HepG2 (cell line): ENCODE measurements at regions not wholly inside any gene's neighbourhood (a gene's known extent, or its start where the extent isn't known, plus 50 kb on each side); places are given as distances from the start of the nearest gene placed in this dataset.

ENCODE experiments used
- ATAC-seq: fragments of 200-7000 bp; cut with Tn5 transposase; 3 replicates; pipeline ENCODE4 v1.9.1; 2020; ENCODE audit warnings: mild to moderate bottlenecking, moderate library complexity
- BruUV-seq: library from RNA; stranded (reverse); fragments of 400-500 nt; replicated peaks from 2 replicates; lab custom pipeline; 2021; lab: Mats Ljungman, UMichigan
- CTCF ChIA-PET: fragments of 300-600 bp; formaldehyde crosslinking; extraction: SDS; loops from one replicate; lab custom pipeline; 2021; ENCODE audit warnings: low total read pairs, inconsistent platforms, low intra/inter-chr PET ratio; lab: Yijun Ruan, JAX
- POLR2A ChIA-PET: fragments of 350-600 bp; sonication (Branson Sonifier 250); formaldehyde crosslinking; loops from one replicate; lab custom pipeline; 2020; ENCODE audit warnings: antibody characterized with exemption, inconsistent platforms; lab: Yijun Ruan, JAX
- DNase-seq: peaks from one replicate; pipeline ENCODE4 v3.0.0-alpha.2; 2015; ENCODE audit warnings: low spot score
- FAIRE-seq: peaks from 3 replicates; lab custom pipeline; 2011; peaks lifted over from hg19 to GRCh38; lab: Jason Lieb, UNC
- H2AFZ ChIP-seq: one replicate; pipeline ENCODE4 v1.6.1; 2011; ENCODE audit warnings: low read length, inconsistent platforms
- H3K27ac ChIP-seq: fragments of 300-600 bp; 3 replicates; pipeline ENCODE4 v1.8.0; 2011; ENCODE audit warnings: mixed run types, mild to moderate bottlenecking, mixed read lengths, low read length, inconsistent platforms; ENCODE audit not compliant: insufficient read depth; ENCODE audit errors: extremely low read length
- H3K27me3 ChIP-seq, 2 experiments: fragments of 200-600 bp in 1 of 2; 2 replicates in 1 of 2; 3 replicates in 1 of 2; pipeline versions ENCODE4 v1.6.0 to v1.8.0; 2011; ENCODE audit warnings: low read length in 2 of 2, mild to moderate bottlenecking in 2 of 2, moderate library complexity in 2 of 2, inconsistent platforms in 1 of 2; ENCODE audit not compliant: insufficient read depth in 2 of 2, control insufficient read depth in 1 of 2
- H3K36me3 ChIP-seq, 2 experiments: fragments of 200-600 bp in 1 of 2; replicated peaks in 1 of 2; 2 replicates in 1 of 2; 3 replicates in 1 of 2; pipeline versions ENCODE4 v1.5.1 to v1.8.0; 2011; ENCODE audit warnings: low read length in 2 of 2, inconsistent platforms in 1 of 2; ENCODE audit not compliant: insufficient read depth in 2 of 2, control insufficient read depth in 1 of 2
- H3K4me1 ChIP-seq: 2 replicates; pipeline ENCODE4 v1.5.1; 2012; ENCODE audit warnings: low read length, inconsistent platforms; ENCODE audit not compliant: insufficient read depth
- H3K4me2 ChIP-seq: 2 replicates; pipeline ENCODE4 v1.6.0; 2011; ENCODE audit warnings: low read depth, low read length, inconsistent platforms
- H3K4me3 ChIP-seq, 3 experiments: fragments of 200-600 bp in 1 of 3; sonication (generic), shearing (Covaris generic) in 1 of 3; replicated peaks in 1 of 3; 2 replicates each; pipeline ENCODE4 v1.5.1; 2011 to 2016; ENCODE audit warnings: low read length in 3 of 3, inconsistent platforms in 2 of 3, low read depth in 2 of 3, mild to moderate bottlenecking in 2 of 3, control low read depth in 1 of 3, mixed read lengths in 1 of 3; ENCODE audit not compliant: insufficient read depth in 1 of 3
- H3K79me2 ChIP-seq: one replicate; pipeline ENCODE4 v1.6.1; 2011; ENCODE audit warnings: low read length, inconsistent platforms; ENCODE audit not compliant: insufficient read depth
- H3K9ac ChIP-seq: 2 replicates; pipeline ENCODE4 v1.6.0; 2011; ENCODE audit warnings: mild to moderate bottlenecking, low read depth, low read length, inconsistent platforms; ENCODE audit not compliant: insufficient read depth
- H3K9me3 ChIP-seq: 2 replicates; pipeline ENCODE4 v1.5.1; 2012; ENCODE audit warnings: mild to moderate bottlenecking, low read length
- H4K20me1 ChIP-seq: 2 replicates; pipeline ENCODE4 v1.6.0; 2011; ENCODE audit warnings: inconsistent platforms, mild to moderate bottlenecking, low read length, moderate library complexity; ENCODE audit not compliant: insufficient read depth
- CEBPB ChIP-seq: IDR thresholded peaks from 2 replicates; pipeline ENCODE4 v1.6.1; 2011; ENCODE audit warnings: low read depth, low read length, improper control_type of control experiment, borderline replicate concordance
- CREB1 ChIP-seq, 2 experiments: fragments of 450-650 bp in 1 of 2; IDR thresholded peaks; 2 replicates each; pipeline ENCODE4 v1.6.1; 2016 to 2017; ENCODE audit warnings: control low read depth in 1 of 2, mild to moderate bottlenecking in 1 of 2, missing compliant biosample characterization in 1 of 2, missing genetic modification characterization in 1 of 2
- GPBP1L1 ChIP-seq: sonication (generic); formaldehyde crosslinking; IDR thresholded peaks from 2 replicates; pipeline ENCODE4 v1.5.0; 2020; ENCODE audit warnings: mild to moderate bottlenecking, missing genetic modification reagents
- HMG20B ChIP-seq: conservative IDR thresholded peaks from 2 replicates; pipeline ENCODE4 v1.6.1; 2016; ENCODE audit warnings: missing genetic modification reagents, missing compliant biosample characterization
- NR0B2 ChIP-seq: sonication (generic); formaldehyde crosslinking; IDR thresholded peaks from 2 replicates; pipeline ENCODE4 v1.4.0; 2020; ENCODE audit warnings: mild to moderate bottlenecking, missing genetic modification reagents
- PRDM10 ChIP-seq: sonication (generic); formaldehyde crosslinking; IDR thresholded peaks from 2 replicates; pipeline ENCODE4 v1.4.0; 2020; ENCODE audit warnings: low read depth, missing genetic modification reagents
- PRDM15 ChIP-seq: sonication (generic); formaldehyde crosslinking; IDR thresholded peaks from 2 replicates; pipeline ENCODE4 v1.4.0; 2020; ENCODE audit warnings: missing genetic modification reagents
- ZFP36 ChIP-seq: fragments of 150-350 bp; IDR thresholded peaks from 2 replicates; pipeline ENCODE4 v1.6.1; 2018; ENCODE audit warnings: borderline replicate concordance, low read length, low read depth; ENCODE audit not compliant: partially characterized antibody
- ZNF792 ChIP-seq: IDR thresholded peaks from 2 replicates; pipeline ENCODE4 v1.6.1; 2016
- WGBS: methylation state at CpG from one replicate; pipeline ENCODE4 v1.1.6; 2017; ENCODE audit warnings: low lambda C conversion rate; 5-methylcytosine and 5-hydroxymethylcytosine counted together
- in situ Hi-C: cut with HindIII; loops from 2 replicates; pipeline ENCODE4 v1.10.0; 2017; ENCODE audit warnings: low pct_unique_long_range_greater_than_20kb; ENCODE audit not compliant: extremely low pct_ligation_motif_present
- intact Hi-C: fragments of 100-400 bp; cut with micrococcal nuclease; formaldehyde crosslinking; loops from one replicate; pipeline ENCODE4 v1.10.0; 2022; ENCODE audit not compliant: unreplicated experiment

GRCh38 chr6:126919947-126920346 is 198.5 kb upstream of the RSPO3 start:
- Histone ChIP-seq H3K4me2 (no peak overlapping the region), H2AFZ (no peak overlapping the region), H3K9ac (no peak overlapping the region), H3K27me3 (no peaks in the 10 kb centered on the region), H4K20me1 (no peaks in the 10 kb centered on the region), H3K27ac (no peak overlapping the region), H3K9me3 (no peaks in the 10 kb centered on the region), H3K4me1 (no peaks in the 10 kb centered on the region), H3K79me2 (no peaks in the 10 kb centered on the region), H3K4me3 (no peak overlapping the region), H3K36me3 (no peaks in the 10 kb centered on the region)
- in situ Hi-C loops (no loop called here), intact Hi-C loops (no loop called here)
- FAIRE-seq (no peak), ATAC-seq (no peak), DNase-seq (no peak)
- 0% methylated on average over 1 of the region's 1 CpG for WGBS
- BruUV-seq: no TSS peak
- TF ChIP-seq CEBPB (peak; percentile 44; the same call in 1 of the 2 replicates), CREB1 (IDR thresholded peaks at IDR 0.05) (0 out of 2 replicates have a peak, but pooled peaks have one; percentile 5), CREB1 (CRISPR knock-in tag; IDR thresholded peaks at IDR 0.05) (no peak), ZFP36 (no peak)
- ChIA-PET CTCF (no interaction called here), POLR2A (no interaction called here)

GRCh38 chr6:126923807-126924206 is 194.7 kb upstream of the RSPO3 start:
- Histone ChIP-seq H3K9ac (no peak overlapping the region), H3K4me3 (no peak overlapping the region), H3K36me3 (no peaks in the 10 kb centered on the region), H3K4me2 (no peak overlapping the region), H2AFZ (no peak overlapping the region), H3K9me3 (no peaks in the 10 kb centered on the region), H4K20me1 (no peaks in the 10 kb centered on the region), H3K4me1 (no peaks in the 10 kb centered on the region), H3K79me2 (no peaks in the 10 kb centered on the region), H3K27ac (no peak overlapping the region), H3K27me3 (no peaks in the 10 kb centered on the region)
- 0% methylated on average over 2 of the region's 2 CpGs for WGBS
- intact Hi-C loops (no loop called here), in situ Hi-C loops (no loop called here)
- BruUV-seq: no TSS peak
- ChIA-PET CTCF (no interaction called here), POLR2A (no interaction called here)
- FAIRE-seq (no peak), ATAC-seq (no peak), DNase-seq (no peak)
- TF ChIP-seq NR0B2 (CRISPR knock-in tag) (no peak), PRDM15 (CRISPR knock-in tag) (no peak), GPBP1L1 (CRISPR knock-in tag) (no peak), HMG20B (no peak), PRDM10 (CRISPR knock-in tag) (no peak), ZNF792 (CRISPR knock-in tag) (no peak)
